BLaER1 treated with 17β-estradiol and CSF1 and Interleukin-3, amounts not matched to agents 10 nM and 100 nM (cell line): ENCODE measurements at regions not wholly inside any gene's neighbourhood (a gene's known extent, or its start where the extent isn't known, plus 50 kb on each side); places are given as distances from the start of the nearest gene placed in this dataset.

Experiments
- H3K27ac ChIP-seq, 11 experiments: shearing (Covaris generic); formaldehyde crosslinking; 2 replicates each; pipeline ENCODE4 v1.8.1; 2022
- H3K27me3 ChIP-seq, 11 experiments: shearing (Covaris generic); formaldehyde crosslinking; 2 replicates each; pipeline ENCODE4 v1.8.1; 2022
- H3K36me3 ChIP-seq, 11 experiments: shearing (Covaris generic); formaldehyde crosslinking; 2 replicates each; pipeline ENCODE4 v1.8.1; 2022
- H3K4me1 ChIP-seq, 10 experiments: shearing (Covaris generic); formaldehyde crosslinking; 2 replicates each; pipeline ENCODE4 v1.8.1; 2022
- H3K4me2 ChIP-seq, 11 experiments: shearing (Covaris generic); formaldehyde crosslinking; 2 replicates each; pipeline ENCODE4 v1.8.1; 2022
- H3K4me3 ChIP-seq, 10 experiments: shearing (Covaris generic); formaldehyde crosslinking; 2 replicates each; pipeline ENCODE4 v1.8.1; 2022
- H3K9ac ChIP-seq, 11 experiments: shearing (Covaris generic); formaldehyde crosslinking; 2 replicates each; pipeline ENCODE4 v1.8.1; 2022
- H3K9me3 ChIP-seq, 11 experiments: shearing (Covaris generic); formaldehyde crosslinking; replicated peaks in 1 of 11; 2 replicates each; pipeline ENCODE4 v1.8.1; 2022
- H4K20me1 ChIP-seq, 11 experiments: shearing (Covaris generic); formaldehyde crosslinking; 2 replicates each; pipeline ENCODE4 v1.8.1; 2022
- Cebpa-rat ChIP-seq, 11 experiments: shearing (Covaris generic); IDR thresholded peaks; 2 replicates each; pipeline ENCODE4 v1.8.1; 2022

- Histone ChIP-seq H3K4me2 (no peak overlapping the region), H3K9me3 (peaks cover 0 to 10% (median 0%) of the 10 kb centered on the region in 11 experiments; a peak in 4 of 22 replicates), H3K27ac (no peak overlapping the region), H3K9ac (no peak overlapping the region), H3K36me3 (no peaks in the 10 kb centered on the region), H3K27me3 (no peaks in the 10 kb centered on the region), H4K20me1 (no peaks in the 10 kb centered on the region), H3K4me1 (peaks cover 6 to 29% (median 14%) of the 10 kb centered on the region in 10 experiments; a peak in 18 of 20 replicates), H3K4me3 (no peak overlapping the region)
- no peak for TF ChIP-seq Cebpa-rat (IDR thresholded peaks at IDR 0.05)
Observed at GRCh38 chr5:125041798-125042197, 295.4 kb upstream of the ZNF608 start.

GRCh38 chr5:125042261-125042890, 295.9 kb upstream of the ZNF608 start:
- no peak overlapping the region for H3K4me2 ChIP-seq
- H3K27ac ChIP-seq = no peak overlapping the region
- no peaks in the 10 kb centered on the region for H4K20me1 ChIP-seq
- H3K4me3 ChIP-seq = no peak overlapping the region
- H3K9ac ChIP-seq = no peak overlapping the region
- no peaks in the 10 kb centered on the region for H3K27me3 ChIP-seq
- no peak for TF ChIP-seq Cebpa-rat (IDR thresholded peaks at IDR 0.05)
- peaks cover 0 to 10% (median 0%) of the 10 kb centered on the region in 11 experiments; a peak in 4 of 22 replicates for H3K9me3 ChIP-seq
- peaks cover under 1 to 24% (median 12%) of the 10 kb centered on the region in 10 experiments; a peak in 15 of 20 replicates for H3K4me1 ChIP-seq
- no peaks in the 10 kb centered on the region for H3K36me3 ChIP-seq

DNA sequence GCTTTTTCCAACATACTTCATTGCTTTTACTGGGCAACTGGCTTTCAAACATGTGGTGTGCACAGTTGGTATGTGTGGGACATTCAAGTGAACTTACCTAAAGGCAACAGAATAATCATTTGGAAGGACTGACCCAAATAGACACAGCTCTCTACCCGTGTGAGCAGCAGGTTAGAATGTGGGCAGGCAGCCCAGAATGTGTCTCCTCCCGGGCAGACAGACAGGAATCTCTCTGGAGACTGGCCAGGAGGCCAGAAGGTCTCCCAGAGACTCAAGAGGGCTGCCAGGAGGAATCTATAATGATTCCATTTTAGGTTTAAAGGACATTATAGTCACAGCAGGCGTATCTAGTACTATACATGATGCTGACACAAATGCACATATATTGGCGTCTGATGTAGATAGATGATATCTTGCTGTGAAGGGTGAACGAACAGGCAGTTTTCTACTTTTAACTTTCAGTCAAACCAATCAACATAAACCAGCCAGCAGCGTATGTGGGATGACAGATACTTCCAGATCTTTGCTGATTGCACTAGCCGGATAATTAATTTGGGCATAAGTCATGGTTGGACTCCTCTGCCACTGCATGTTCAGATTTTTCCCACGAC, 297.4 kb upstream of the ZNF608 start:
- H3K4me3 ChIP-seq = no peak overlapping the region
- H3K4me1 ChIP-seq = peaks cover 0 to 11% (median 9%) of the 10 kb centered on the region in 10 experiments; a peak in 10 of 20 replicates
- H3K9me3 ChIP-seq = peaks cover 0 to 5% (median 0%) of the 10 kb centered on the region in 11 experiments; a peak in 3 of 22 replicates
- H3K9ac ChIP-seq = no peak overlapping the region
- no peak for TF ChIP-seq Cebpa-rat (IDR thresholded peaks at IDR 0.05)
- no peak overlapping the region for H3K4me2 ChIP-seq
- H3K36me3 ChIP-seq = no peaks in the 10 kb centered on the region
- H3K27ac ChIP-seq = no peak overlapping the region
- no peaks in the 10 kb centered on the region for H4K20me1 ChIP-seq
- no peaks in the 10 kb centered on the region for H3K27me3 ChIP-seq

GRCh38 chr5:125044491-125045282, 298.2 kb upstream of the ZNF608 start:
- no peak overlapping the region for H3K9ac ChIP-seq
- H3K27me3 ChIP-seq = no peaks in the 10 kb centered on the region
- H3K36me3 ChIP-seq = no peaks in the 10 kb centered on the region
- no peak overlapping the region for H3K4me3 ChIP-seq
- H3K4me2 ChIP-seq = no peak overlapping the region; a peak in 2 of 22 replicates
- no peak for TF ChIP-seq Cebpa-rat (IDR thresholded peaks at IDR 0.05)
- H3K9me3 ChIP-seq = 0 out of 22 replicates have a peak, but pooled peaks cover 0 to 5% (median 0%) of the 10 kb centered on the region in 11 experiments
- no peaks in the 10 kb centered on the region for H4K20me1 ChIP-seq
- H3K4me1 ChIP-seq = peaks cover 0 to 11% (median 9%) of the 10 kb centered on the region in 10 experiments; a peak in 10 of 20 replicates
- H3K27ac ChIP-seq = no peak overlapping the region

GRCh38 chr5:125045646-125046045, 299.2 kb upstream of the ZNF608 start:
- Histone ChIP-seq H3K4me3 (no peak overlapping the region), H3K9me3 (0 out of 22 replicates have a peak, but pooled peaks cover 0 to 5% (median 0%) of the 10 kb centered on the region in 11 experiments), H3K9ac (no peak overlapping the region), H3K27ac (no peak overlapping the region), H3K36me3 (no peaks in the 10 kb centered on the region), H3K4me2 (peak overlapping the region in 7 of 11 experiments; percentile 1 to 34 (median 8); a peak in 6 of 22 replicates), H4K20me1 (no peaks in the 10 kb centered on the region), H3K27me3 (no peaks in the 10 kb centered on the region), H3K4me1 (peaks cover 0 to 11% (median 9%) of the 10 kb centered on the region in 10 experiments; a peak in 10 of 20 replicates)
- TF ChIP-seq Cebpa-rat (IDR thresholded peaks at IDR 0.05) = no peak

DNA sequence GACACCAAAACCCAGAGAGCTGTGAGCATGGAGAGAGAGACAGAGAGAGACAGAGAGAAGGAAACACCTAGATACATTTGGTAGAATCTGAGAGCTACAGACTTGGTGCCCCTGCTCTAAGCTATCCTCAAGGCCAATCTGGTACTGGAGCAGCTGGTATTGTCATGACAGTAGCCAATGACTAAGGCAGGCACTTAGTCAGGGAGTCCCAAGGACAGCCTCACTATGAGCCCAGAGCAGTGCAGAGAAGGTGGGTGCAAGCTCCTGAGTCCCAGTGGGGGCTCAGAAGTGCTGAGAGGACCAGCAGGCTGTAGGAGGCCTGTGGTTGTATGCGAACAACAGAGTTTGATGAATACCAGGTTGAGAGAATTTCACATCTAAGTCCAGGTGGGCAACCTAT, 300.4 kb upstream of the ZNF608 start:
- no peak for TF ChIP-seq Cebpa-rat (IDR thresholded peaks at IDR 0.05)
- H3K9ac ChIP-seq = no peak overlapping the region
- no peak overlapping the region for H3K27ac ChIP-seq
- no peaks in the 10 kb centered on the region for H4K20me1 ChIP-seq
- 0 out of 22 replicates have a peak, but pooled peaks cover 0 to 5% (median 0%) of the 10 kb centered on the region in 11 experiments for H3K9me3 ChIP-seq
- no peaks in the 10 kb centered on the region for H3K27me3 ChIP-seq
- H3K4me1 ChIP-seq = peaks cover 0 to 11% (median 9%) of the 10 kb centered on the region in 10 experiments; a peak in 10 of 20 replicates
- no peak overlapping the region for H3K4me2 ChIP-seq
- H3K4me3 ChIP-seq = no peak overlapping the region
- no peaks in the 10 kb centered on the region for H3K36me3 ChIP-seq

DNA sequence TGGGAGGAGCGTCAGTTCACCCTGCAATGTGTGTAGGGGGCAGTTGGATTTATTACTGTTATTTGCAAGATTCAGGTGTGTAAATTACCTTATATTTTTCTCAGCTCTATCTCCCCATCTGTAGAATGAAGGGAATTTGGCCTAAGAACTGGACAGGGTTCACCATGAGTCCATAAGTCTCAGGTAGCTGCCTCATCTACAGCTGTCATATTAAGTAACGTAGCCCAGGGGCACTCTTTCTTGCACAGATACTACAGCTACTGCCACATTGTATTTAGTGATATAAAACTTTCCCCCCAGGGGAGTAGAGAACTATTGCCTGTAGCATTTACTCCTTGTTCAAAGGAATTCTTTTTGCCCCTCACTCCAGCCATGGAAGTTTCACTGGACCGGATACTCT, 301.4 kb upstream of the ZNF608 start:
- Histone ChIP-seq H3K9me3 (0 out of 22 replicates have a peak, but pooled peaks cover 0 to 5% (median 0%) of the 10 kb centered on the region in 11 experiments), H3K36me3 (no peaks in the 10 kb centered on the region), H3K27ac (no peak overlapping the region), H4K20me1 (no peaks in the 10 kb centered on the region), H3K27me3 (no peaks in the 10 kb centered on the region), H3K9ac (no peak overlapping the region), H3K4me3 (no peak overlapping the region), H3K4me2 (no peak overlapping the region), H3K4me1 (peaks cover 0 to 11% (median 9%) of the 10 kb centered on the region in 10 experiments; a peak in 9 of 20 replicates)
- no peak for TF ChIP-seq Cebpa-rat (IDR thresholded peaks at IDR 0.05)

GRCh38 chr5:125049721-125050702, 303.6 kb upstream of the ZNF608 start:
- no peak for TF ChIP-seq Cebpa-rat (IDR thresholded peaks at IDR 0.05)
- H3K36me3 ChIP-seq = no peaks in the 10 kb centered on the region
- no peaks in the 10 kb centered on the region for H4K20me1 ChIP-seq
- H3K9ac ChIP-seq = no peak overlapping the region
- no peaks in the 10 kb centered on the region for H3K27me3 ChIP-seq
- H3K27ac ChIP-seq = no peak overlapping the region
- H3K4me1 ChIP-seq = peaks cover 0 to 11% (median 9%) of the 10 kb centered on the region in 10 experiments; a peak in 9 of 20 replicates
- H3K4me2 ChIP-seq = no peak overlapping the region
- peaks cover 0 to 8% (median 0%) of the 10 kb centered on the region in 11 experiments; a peak in 4 of 22 replicates for H3K9me3 ChIP-seq
- H3K4me3 ChIP-seq = no peak overlapping the region
